Ectodermal cell (in vitro differentiated cells): ENCODE measurements at regions not wholly inside any gene's neighbourhood (a gene's known extent, or its start where the extent isn't known, plus 50 kb on each side); places are given as distances from the start of the nearest gene placed in this dataset.
"Not testable (repeated sequence)": the region's sequence is repeated elsewhere in the genome, so short reads cannot be mapped to it uniquely, and the experiment has no call there.

Source experiments
- H3K27ac ChIP-seq: 2 replicates; pipeline ENCODE4 v1.7.0; 2013; ENCODE audit warnings: mild to moderate bottlenecking, low read depth, low read length; ENCODE audit not compliant: insufficient read depth, poor library complexity, severe bottlenecking
- H3K27me3 ChIP-seq: 2 replicates; pipeline ENCODE4 v1.7.0; 2013; ENCODE audit warnings: mild to moderate bottlenecking, low read length; ENCODE audit not compliant: insufficient read depth, control insufficient read depth, poor library complexity, severe bottlenecking
- H3K36me3 ChIP-seq: one replicate; pipeline ENCODE4 v1.7.0; 2013; ENCODE audit warnings: low read length; ENCODE audit not compliant: control insufficient read depth, insufficient read depth
- H3K4me1 ChIP-seq: one replicate; pipeline ENCODE4 v1.7.0; 2013; ENCODE audit warnings: low read length; ENCODE audit not compliant: control insufficient read depth, insufficient read depth
- H3K4me3 ChIP-seq: 2 replicates; pipeline ENCODE4 v1.7.0; 2013; ENCODE audit warnings: low read depth, low read length, control low read depth; ENCODE audit not compliant: insufficient read depth
- H3K9me3 ChIP-seq: 2 replicates; pipeline ENCODE4 v1.7.0; 2013; ENCODE audit warnings: mild to moderate bottlenecking, low read length, moderate library complexity; ENCODE audit not compliant: control insufficient read depth
- WGBS, 2 experiments: methylation state at CpG; one replicate each; pipeline ENCODE4 v1.1.7; 2013; ENCODE audit warnings: missing lambda C conversion rate in 2 of 2; 5-methylcytosine and 5-hydroxymethylcytosine counted together

DNA sequence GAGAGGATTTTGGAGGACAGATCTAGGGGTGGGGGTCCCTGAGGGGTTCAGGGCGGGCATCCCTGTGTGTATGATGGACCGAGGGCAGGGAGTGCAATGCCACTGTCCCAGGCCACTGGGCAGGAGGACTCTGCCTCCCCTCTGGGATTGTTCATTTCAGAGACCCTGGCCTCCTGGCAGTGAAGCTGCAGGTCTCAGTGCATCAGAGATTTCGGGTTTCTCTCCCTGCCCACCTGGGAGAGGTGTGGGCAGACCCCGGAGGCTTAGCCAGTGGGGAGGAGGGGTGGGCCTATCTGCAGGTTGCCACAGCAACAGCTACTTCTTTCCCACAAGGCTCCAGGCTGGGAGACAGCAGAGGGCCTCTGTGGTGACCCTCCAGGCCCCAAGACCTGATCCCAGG lies 80.1 kb upstream of the LRPAP1 start:
- no peaks in the 10 kb centered on the region for H3K9me3 ChIP-seq
- H3K4me1 ChIP-seq = peaks cover 17% of the 10 kb centered on the region
- no peak overlapping the region for H3K4me3 ChIP-seq
- 94 to 97% methylated on average over 4 of the region's 4 CpGs for WGBS, 2 experiments
- H3K36me3 ChIP-seq = no peaks in the 10 kb centered on the region
- H3K27me3 ChIP-seq = no peaks in the 10 kb centered on the region
- no peak overlapping the region for H3K27ac ChIP-seq

DNA sequence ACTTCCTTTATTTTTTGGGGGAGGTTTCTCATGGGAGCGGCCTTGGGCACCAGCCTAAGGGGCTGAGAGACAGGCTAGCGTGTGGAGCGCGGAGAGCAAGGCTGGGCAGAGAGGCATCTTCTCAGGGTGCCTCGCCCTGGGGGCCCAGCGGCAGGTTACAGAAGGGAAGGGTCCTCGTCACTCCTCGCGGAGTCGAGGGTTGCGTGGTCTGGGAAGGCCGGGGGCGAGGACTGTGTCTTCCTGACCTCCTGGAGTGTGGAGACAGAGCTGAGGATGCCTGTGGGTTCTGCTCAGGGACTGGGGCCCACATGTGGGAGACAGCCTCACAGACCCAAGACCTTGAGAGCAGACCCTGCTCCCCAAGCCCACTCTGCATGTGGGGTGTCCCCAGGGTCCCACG lies 79.6 kb upstream of the LRPAP1 start:
- Histone ChIP-seq H3K4me1 (peaks cover 17% of the 10 kb centered on the region), H3K27ac (no peak overlapping the region), H3K4me3 (no peak overlapping the region), H3K9me3 (no peaks in the 10 kb centered on the region), H3K27me3 (no peaks in the 10 kb centered on the region), H3K36me3 (no peaks in the 10 kb centered on the region)
- 92 to 94% methylated on average over 14 of the region's 14 CpGs for WGBS, 2 experiments

DNA sequence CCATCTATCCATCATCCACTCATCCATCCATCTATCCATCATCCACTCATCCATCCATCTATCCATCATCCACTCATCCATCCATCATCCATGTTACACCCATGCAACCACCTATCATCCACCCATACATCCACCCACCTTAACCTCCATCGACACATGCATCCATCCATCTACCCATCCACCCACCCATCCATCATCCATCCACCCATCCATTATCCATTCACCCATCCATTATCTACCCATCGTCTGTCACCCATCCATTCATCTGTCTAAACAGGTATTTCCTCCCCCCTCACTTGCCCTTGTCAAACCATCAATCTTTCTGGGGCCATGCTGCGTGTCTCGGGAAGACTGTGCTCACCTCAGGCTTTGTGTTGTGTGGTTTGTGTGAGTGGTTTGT lies 78.6 kb upstream of the LRPAP1 start:
- not testable (repeated sequence) for H3K9me3 ChIP-seq, H3K27me3 ChIP-seq, H3K27ac ChIP-seq, H3K4me3 ChIP-seq, H3K36me3 ChIP-seq
- 89 to 96% methylated on average over 4 of the region's 4 CpGs for WGBS, 2 experiments
- peaks cover 16% of the 10 kb centered on the region for H3K4me1 ChIP-seq

DNA sequence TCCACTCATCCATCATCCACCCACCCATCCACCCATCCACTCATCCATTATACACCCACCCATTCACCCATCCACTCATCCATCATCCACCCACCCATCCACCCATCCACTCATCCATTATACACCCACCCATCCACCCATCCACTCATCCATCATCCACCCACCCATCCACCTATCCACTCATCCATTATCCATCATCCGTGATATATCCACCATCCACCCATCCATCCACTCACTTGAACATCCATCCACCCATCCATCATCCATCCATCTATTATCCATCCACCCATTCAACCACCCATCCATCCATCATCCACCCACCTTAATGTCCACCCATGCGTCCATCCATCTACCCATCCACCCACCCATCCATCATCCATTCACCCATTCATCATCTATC lies 77.7 kb upstream of the LRPAP1 start:
- not testable (repeated sequence) for H3K4me3 ChIP-seq, H3K27me3 ChIP-seq, H3K27ac ChIP-seq, H3K4me1 ChIP-seq, H3K9me3 ChIP-seq, H3K36me3 ChIP-seq
- WGBS, 2 experiments = 87 to 90% methylated on average over 2 of the region's 2 CpGs

DNA sequence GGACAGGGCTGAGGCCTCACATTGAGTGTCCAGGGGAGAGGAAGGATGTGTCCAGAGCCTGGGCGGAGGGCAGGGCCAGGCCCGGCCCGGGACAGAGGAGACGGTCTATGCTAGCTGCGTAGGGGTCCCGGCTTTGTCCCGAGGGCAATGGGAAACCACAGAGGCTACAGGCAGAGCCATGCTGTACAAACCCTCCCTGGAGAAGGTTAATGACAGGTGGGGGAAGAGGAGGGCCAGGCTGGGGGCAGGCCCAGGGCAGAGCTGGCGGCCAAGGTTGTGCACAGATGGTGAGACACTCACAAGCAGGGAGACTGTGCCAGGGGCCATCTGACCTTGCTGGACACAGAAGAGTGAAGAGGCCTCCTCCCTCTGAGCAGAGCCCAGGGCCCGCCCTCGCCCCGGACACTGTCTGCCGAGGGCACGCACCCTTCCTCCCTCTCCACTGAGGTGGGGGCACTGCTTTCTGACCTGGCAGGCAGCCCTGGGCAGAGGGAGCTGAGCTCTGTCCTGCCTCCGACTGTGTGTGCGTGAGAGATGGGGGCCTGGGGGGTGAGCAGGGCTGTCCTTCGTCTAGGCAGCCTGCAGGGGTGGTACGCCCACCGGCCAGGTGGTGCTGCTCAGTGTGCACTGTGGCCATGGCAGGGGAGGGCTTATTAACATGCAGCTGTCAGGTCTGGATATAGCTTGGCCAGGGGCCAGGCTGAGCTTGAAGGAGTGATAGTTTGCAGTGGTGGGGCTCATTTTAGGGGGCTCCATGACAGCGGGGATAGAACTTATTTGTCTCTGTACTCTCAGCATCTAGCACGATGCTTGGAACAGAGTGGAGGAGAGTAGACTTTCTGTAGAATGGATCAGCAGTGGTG lies 75.7 kb upstream of the LRPAP1 start:
- H3K27ac ChIP-seq = no peak overlapping the region
- no peaks in the 10 kb centered on the region for H3K36me3 ChIP-seq
- no peak overlapping the region for H3K4me3 ChIP-seq
- no peaks in the 10 kb centered on the region for H3K27me3 ChIP-seq
- H3K9me3 ChIP-seq = no peaks in the 10 kb centered on the region
- no peaks in the 10 kb centered on the region for H3K4me1 ChIP-seq
- 91% methylated on average over 20 of the region's 20 CpGs for WGBS, 2 experiments

DNA sequence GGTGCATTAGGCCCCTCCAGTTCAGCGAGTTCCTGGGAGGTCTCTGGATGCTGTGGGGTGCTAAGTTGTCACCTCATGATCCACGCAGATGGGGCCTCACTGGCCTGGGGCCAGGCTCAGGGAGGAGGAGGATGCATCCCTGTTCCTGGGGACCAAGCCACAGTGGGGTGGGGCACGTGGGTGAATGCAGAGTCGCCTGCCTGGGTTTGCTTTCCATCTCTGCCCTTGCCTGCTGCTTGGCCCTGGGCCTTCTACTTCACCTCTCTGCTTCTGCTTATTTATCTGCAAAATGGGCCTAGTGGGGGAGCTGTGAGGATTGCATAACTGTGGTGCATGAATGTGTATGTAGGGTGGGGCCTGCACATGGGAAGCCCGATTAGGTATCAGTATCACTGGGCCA lies 74.6 kb upstream of the LRPAP1 start:
- 88 to 92% methylated on average over 4 to 5 of the region's 5 CpGs for WGBS, 2 experiments
- H3K27me3 ChIP-seq, H3K9me3 ChIP-seq: not testable (repeated sequence)

DNA sequence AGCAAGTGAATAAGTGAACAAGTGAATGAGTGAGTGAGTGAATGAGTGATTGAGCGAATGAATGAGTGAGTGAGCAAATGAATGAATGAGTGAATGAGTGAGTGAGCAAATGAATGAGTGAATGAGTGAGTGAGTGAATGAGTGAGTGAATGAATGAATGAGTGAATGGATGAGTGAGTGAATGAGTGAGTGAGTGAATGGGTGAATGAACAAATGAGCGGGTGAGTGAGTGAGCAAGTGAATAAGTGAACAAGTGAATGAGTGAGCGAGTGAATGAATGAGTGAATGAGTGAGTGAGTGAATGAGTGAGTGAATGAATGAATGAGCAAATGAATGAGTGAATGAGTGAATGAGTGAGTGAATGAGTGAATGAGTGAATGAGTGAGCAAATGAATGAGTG lies 74.0 kb upstream of the LRPAP1 start:
- not testable (repeated sequence) for H3K27me3 ChIP-seq, H3K36me3 ChIP-seq, H3K4me3 ChIP-seq, H3K27ac ChIP-seq, H3K4me1 ChIP-seq, H3K9me3 ChIP-seq
- 93 to 96% methylated on average over 3 of the region's 3 CpGs for WGBS, 2 experiments

More for the DNA sequence above, 74.6 kb upstream of the LRPAP1 start:
- not testable (repeated sequence) for H3K4me1 ChIP-seq, H3K27ac ChIP-seq, H3K36me3 ChIP-seq, H3K4me3 ChIP-seq

DNA sequence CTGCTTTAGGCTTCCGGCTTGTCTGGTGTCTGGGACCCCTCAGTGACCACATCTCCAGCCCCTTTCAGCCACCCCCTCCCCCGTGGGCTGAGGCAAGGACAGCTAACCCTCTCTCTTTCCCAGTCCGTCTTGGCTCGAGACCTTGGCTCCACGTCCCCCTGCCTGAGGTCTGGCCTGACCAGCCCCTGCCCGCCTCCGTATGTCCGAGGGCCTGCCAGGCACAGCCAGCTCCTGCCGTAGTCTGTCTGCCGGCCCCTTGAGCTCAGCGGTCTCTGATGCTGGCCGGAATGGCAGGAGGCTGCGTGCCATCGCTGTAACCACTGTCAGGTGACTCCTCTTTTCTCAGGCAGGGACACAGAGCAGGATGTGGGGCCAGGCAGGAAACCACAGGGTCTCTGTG lies 73.3 kb upstream of the LRPAP1 start:
- Histone ChIP-seq H3K9me3 (no peaks in the 10 kb centered on the region), H3K4me3 (no peak overlapping the region), H3K27ac (no peak overlapping the region), H3K4me1 (no peaks in the 10 kb centered on the region), H3K27me3 (no peaks in the 10 kb centered on the region), H3K36me3 (no peaks in the 10 kb centered on the region)
- 92 to 93% methylated on average over 14 of the region's 14 CpGs for WGBS, 2 experiments

DNA sequence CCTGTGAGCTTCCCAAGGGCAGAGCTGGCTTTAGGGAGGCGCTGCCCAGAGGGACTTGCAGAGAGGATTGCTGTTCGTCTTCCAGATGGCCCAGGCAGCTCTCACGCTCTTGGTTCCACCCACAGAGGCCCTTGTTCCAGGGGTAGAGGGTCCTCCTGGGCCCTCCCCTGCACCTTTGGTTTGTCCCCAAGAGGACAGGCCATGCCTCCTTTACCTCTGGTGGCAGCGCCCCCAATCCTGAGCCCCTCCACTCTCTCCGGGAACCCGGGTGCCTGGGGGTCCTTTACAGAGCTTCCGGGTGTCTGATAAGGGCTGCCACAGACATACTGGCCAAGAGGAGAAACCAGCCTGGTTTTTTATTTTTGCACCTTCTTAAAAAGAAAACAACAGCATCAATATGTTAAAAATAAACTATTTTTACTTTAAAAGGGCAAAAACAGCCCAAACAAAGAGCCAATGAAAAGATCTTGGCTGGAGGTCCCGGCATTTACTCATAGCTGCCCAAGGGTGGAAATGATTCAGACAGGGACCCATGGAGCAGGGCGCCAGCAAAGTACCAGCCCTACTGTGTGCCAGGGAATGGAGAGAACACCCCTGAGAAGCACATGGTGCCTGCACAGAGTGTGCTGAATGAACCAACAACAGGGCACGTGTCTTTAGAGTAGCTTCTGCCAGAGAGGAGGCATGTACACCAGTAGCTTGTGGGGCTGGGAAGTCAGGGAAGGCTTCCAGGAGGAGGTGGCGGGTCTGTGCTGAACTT lies 70.8 kb upstream of the LRPAP1 start:
- 91% methylated on average over 11 of the region's 11 CpGs for WGBS, 2 experiments
- not testable (repeated sequence) for H3K27me3 ChIP-seq, H3K36me3 ChIP-seq, H3K27ac ChIP-seq, H3K4me3 ChIP-seq, H3K9me3 ChIP-seq, H3K4me1 ChIP-seq

DNA sequence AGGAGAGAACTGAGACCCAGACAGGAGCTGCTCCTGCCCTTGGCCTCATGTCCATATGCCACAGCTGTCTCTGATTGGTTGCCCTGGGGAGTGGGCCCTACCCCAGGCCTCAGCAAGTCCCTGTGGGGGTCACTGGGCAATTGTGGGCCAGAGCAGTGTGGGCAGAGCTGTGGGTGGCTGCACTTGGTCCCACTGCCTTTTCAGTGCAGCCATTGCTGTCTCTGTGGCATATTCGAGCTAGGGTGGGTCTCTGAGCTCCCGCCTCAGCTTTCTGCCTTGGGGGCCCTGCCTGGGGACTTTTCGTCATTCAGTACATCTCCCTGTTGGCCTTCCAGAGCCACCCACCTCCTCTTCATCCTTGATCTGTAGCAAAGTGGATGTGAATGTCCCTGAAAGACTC lies 69.8 kb upstream of the LRPAP1 start:
- no peaks in the 10 kb centered on the region for H3K4me1 ChIP-seq
- H3K27me3 ChIP-seq = no peaks in the 10 kb centered on the region
- no peaks in the 10 kb centered on the region for H3K9me3 ChIP-seq
- no peaks in the 10 kb centered on the region for H3K36me3 ChIP-seq
- no peak overlapping the region for H3K4me3 ChIP-seq
- 92 to 95% methylated on average over 3 of the region's 3 CpGs for WGBS, 2 experiments
- no peak overlapping the region for H3K27ac ChIP-seq
